Spinal cord (tissue), 9 donors: ENCODE measurements at regions not wholly inside any gene's neighbourhood (a gene's known extent, or its start where the extent isn't known, plus 50 kb on each side); places are given as distances from the start of the nearest gene placed in this dataset.

Experiments
- DNase-seq, 6 donors: peaks; one replicate each; pipeline versions ENCODE4 v3.0.0 to v3.0.0-alpha.2; 2013 to 2015; ENCODE audit warnings: low spot score in 6 of 6, low read depth in 4 of 6
- H3K27ac ChIP-seq: one replicate; pipeline ENCODE4 v1.5.1; 2013; ENCODE audit warnings: low read depth, low read length, control low read depth
- H3K27me3 ChIP-seq: one replicate; pipeline ENCODE4 v1.6.1; 2013; ENCODE audit warnings: low read length; ENCODE audit not compliant: control insufficient read depth, insufficient read depth
- H3K36me3 ChIP-seq: one replicate; pipeline ENCODE4 v1.6.1; 2013; ENCODE audit warnings: low read length; ENCODE audit not compliant: control insufficient read depth, insufficient read depth
- H3K4me1 ChIP-seq: one replicate; pipeline ENCODE4 v1.6.1; 2013; ENCODE audit warnings: low read length; ENCODE audit not compliant: control insufficient read depth, insufficient read depth
- H3K4me3 ChIP-seq: one replicate; pipeline ENCODE4 v1.5.1; 2013; ENCODE audit warnings: low read depth, low read length, control low read depth
- H3K9me3 ChIP-seq: one replicate; pipeline ENCODE4 v1.6.1; 2013; ENCODE audit warnings: low read length; ENCODE audit not compliant: control insufficient read depth, insufficient read depth
- WGBS: methylation state at CpG from one replicate; pipeline ENCODE4 v1.1.5; 2013; ENCODE audit warnings: missing lambda C conversion rate; ENCODE audit not compliant: insufficient coverage; 5-methylcytosine and 5-hydroxymethylcytosine counted together
- donor health status: healthy.

GRCh38 chr6:50102676-50103075, 52.9 kb upstream of the DEFB112 start:
- H3K27ac ChIP-seq = no peak overlapping the region
- no peaks in the 10 kb centered on the region for H3K36me3 ChIP-seq
- no peaks in the 10 kb centered on the region for H3K27me3 ChIP-seq
- H3K9me3 ChIP-seq = no peaks in the 10 kb centered on the region
- H3K4me3 ChIP-seq = no peak overlapping the region
- no peak for DNase-seq
- no peaks in the 10 kb centered on the region for H3K4me1 ChIP-seq

GRCh38 chr6:50110587-50110986, 60.9 kb upstream of the DEFB112 start:
- Histone ChIP-seq H3K36me3 (no peaks in the 10 kb centered on the region), H3K4me3 (no peak overlapping the region), H3K4me1 (no peaks in the 10 kb centered on the region), H3K9me3 (no peaks in the 10 kb centered on the region), H3K27me3 (no peaks in the 10 kb centered on the region), H3K27ac (no peak overlapping the region)
- no peak for DNase-seq
- no CpG with 5 or more reads among the region's 2 CpGs for WGBS

- Histone ChIP-seq H3K4me3 (no peak overlapping the region), H3K27me3 (no peaks in the 10 kb centered on the region), H3K9me3 (no peaks in the 10 kb centered on the region), H3K27ac (no peak overlapping the region), H3K4me1 (no peaks in the 10 kb centered on the region), H3K36me3 (no peaks in the 10 kb centered on the region)
- 62% methylated on average over 6 of the region's 8 CpGs for WGBS
- peak in 2 of 6 donors; percentile 4 to 30 for DNase-seq
Observed at GRCh38 chr6:50112981-50113857, 63.5 kb upstream of the DEFB112 start.

GRCh38 chr6:50116390-50116789, 66.7 kb upstream of the DEFB112 start:
- DNase-seq = no peak
- no peak overlapping the region for H3K4me3 ChIP-seq
- WGBS = 82% methylated on average over 2 of the region's 2 CpGs
- H3K4me1 ChIP-seq = no peaks in the 10 kb centered on the region
- H3K36me3 ChIP-seq = no peaks in the 10 kb centered on the region
- H3K9me3 ChIP-seq = no peaks in the 10 kb centered on the region
- H3K27ac ChIP-seq = no peak overlapping the region
- H3K27me3 ChIP-seq = no peaks in the 10 kb centered on the region

GRCh38 chr6:50116797-50117542, 67.2 kb upstream of the DEFB112 start:
- Histone ChIP-seq H3K36me3 (no peaks in the 10 kb centered on the region), H3K27ac (no peak overlapping the region), H3K4me1 (no peaks in the 10 kb centered on the region), H3K9me3 (no peaks in the 10 kb centered on the region), H3K27me3 (no peaks in the 10 kb centered on the region), H3K4me3 (no peak overlapping the region)
- 78% methylated on average over 3 of the region's 4 CpGs for WGBS
- DNase-seq = no peak

- H3K4me1 ChIP-seq = no peaks in the 10 kb centered on the region
- no peak overlapping the region for H3K4me3 ChIP-seq
- no peak for DNase-seq
- H3K9me3 ChIP-seq = no peaks in the 10 kb centered on the region
- no peaks in the 10 kb centered on the region for H3K27me3 ChIP-seq
- WGBS = no CpG with 5 or more reads among the region's 3 CpGs
- no peaks in the 10 kb centered on the region for H3K36me3 ChIP-seq
- H3K27ac ChIP-seq = no peak overlapping the region
Observed at GRCh38 chr6:50120300-50120699, 70.6 kb upstream of the DEFB112 start.

GRCh38 chr6:50123688-50124087, 74.0 kb upstream of the DEFB112 start:
- DNase-seq = no peak
- H3K36me3 ChIP-seq = no peaks in the 10 kb centered on the region
- no peaks in the 10 kb centered on the region for H3K4me1 ChIP-seq
- H3K27me3 ChIP-seq = no peaks in the 10 kb centered on the region
- H3K9me3 ChIP-seq = no peaks in the 10 kb centered on the region
- no peak overlapping the region for H3K27ac ChIP-seq
- H3K4me3 ChIP-seq = no peak overlapping the region

- H3K27me3 ChIP-seq = no peaks in the 10 kb centered on the region
- H3K4me1 ChIP-seq = no peaks in the 10 kb centered on the region
- WGBS = 14% methylated on average over 1 of the region's 2 CpGs
- no peaks in the 10 kb centered on the region for H3K36me3 ChIP-seq
- DNase-seq = no peak
- no peak overlapping the region for H3K27ac ChIP-seq
- H3K4me3 ChIP-seq = no peak overlapping the region
- no peaks in the 10 kb centered on the region for H3K9me3 ChIP-seq
Observed at GRCh38 chr6:50124572-50124971, 74.8 kb upstream of the DEFB112 start.

GRCh38 chr6:50128420-50129005, 78.8 kb upstream of the DEFB112 start:
- Histone ChIP-seq H3K27ac (no peak overlapping the region), H3K4me1 (no peaks in the 10 kb centered on the region), H3K9me3 (no peaks in the 10 kb centered on the region), H3K27me3 (no peaks in the 10 kb centered on the region), H3K4me3 (no peak overlapping the region), H3K36me3 (no peaks in the 10 kb centered on the region)
- no CpG with 5 or more reads among the region's 2 CpGs for WGBS
- DNase-seq = peak in 2 of 6 donors; percentile 36 to 79
